MCF 10A (cell line): ENCODE measurements at regions not wholly inside any gene's neighbourhood (a gene's known extent, or its start where the extent isn't known, plus 50 kb on each side); places are given as distances from the start of the nearest gene placed in this dataset.
A peak's percentile ranks its signal among the peaks of the same experiment; 100 is the strongest.

ENCODE experiments used
- BruUV-seq: library from RNA; stranded (reverse); fragments of 400-500 nt; replicated peaks from 2 replicates; lab custom pipeline; 2021; lab: Mats Ljungman, UMichigan
- CTCF ChIA-PET: fragments of 300-600 bp; sonication (Branson Sonifier 250); formaldehyde crosslinking; extraction: SDS; loops from one replicate; lab custom pipeline; 2021; ENCODE audit warnings: antibody characterized with exemption, inconsistent platforms; lab: Yijun Ruan, JAX
- POLR2A ChIA-PET: fragments of 300-600, 350-650 bp; sonication (Branson Sonifier 250); formaldehyde crosslinking; extraction: SDS; loops from one replicate; lab custom pipeline; 2020; ENCODE audit warnings: antibody characterized with exemption, inconsistent platforms; lab: Yijun Ruan, JAX
- DNase-seq: peaks from one replicate; pipeline ENCODE4 v3.0.0-alpha.2; 2018; ENCODE audit not compliant: unreplicated experiment
- H3K27ac Mint-ChIP-seq: one replicate; pipeline ENCODE4 v1.8.0; 2022; ENCODE audit warnings: mild to moderate bottlenecking, low read depth, mixed read lengths; ENCODE audit not compliant: unreplicated experiment
- H3K27me3 Mint-ChIP-seq: one replicate; pipeline ENCODE4 v1.8.0; 2022; ENCODE audit warnings: mixed read lengths; ENCODE audit not compliant: insufficient read depth, unreplicated experiment
- H3K36me3 Mint-ChIP-seq: one replicate; pipeline ENCODE4 v1.8.0; 2022; ENCODE audit warnings: mild to moderate bottlenecking, moderate library complexity, mixed read lengths; ENCODE audit not compliant: insufficient read depth, unreplicated experiment
- H3K4me1 Mint-ChIP-seq: one replicate; pipeline ENCODE4 v1.8.0; 2022; ENCODE audit warnings: mixed read lengths; ENCODE audit not compliant: insufficient read depth, unreplicated experiment
- H3K4me3 Mint-ChIP-seq: one replicate; pipeline ENCODE4 v1.8.0; 2022; ENCODE audit warnings: mild to moderate bottlenecking, moderate library complexity, mixed read lengths; ENCODE audit not compliant: unreplicated experiment
- H3K9me3 Mint-ChIP-seq: one replicate; pipeline ENCODE4 v1.8.0; 2022; ENCODE audit warnings: mixed read lengths; ENCODE audit not compliant: unreplicated experiment
- CTCF ChIP-seq: fragments of 200-600 bp; IDR thresholded peaks from one replicate; pipeline ENCODE4 v1.8.0; 2022; ENCODE audit warnings: antibody characterized with exemption, mild to moderate bottlenecking; ENCODE audit not compliant: unreplicated experiment
- intact Hi-C: fragments of 100-400 bp; cut with micrococcal nuclease; formaldehyde crosslinking; loops from 2 replicates; pipeline ENCODE4 v1.14.1; 2022

GRCh38 chr6:55696501-55696900, 117.5 kb upstream of the HMGCLL1 start:
- ChIA-PET CTCF (no interaction called here), POLR2A (no interaction called here)
- intact Hi-C loops, result no loop called here
- Mint-ChIP-seq H3K27ac (no peak overlapping the region), H3K27me3 (no peaks in the 10 kb centered on the region), H3K4me3 (no peak overlapping the region), H3K36me3 (no peaks in the 10 kb centered on the region), H3K9me3 (no peaks in the 10 kb centered on the region), H3K4me1 (no peaks in the 10 kb centered on the region)
- no peak for DNase-seq
- no peak for TF ChIP-seq CTCF
- BruUV-seq, result no TSS peak

DNA sequence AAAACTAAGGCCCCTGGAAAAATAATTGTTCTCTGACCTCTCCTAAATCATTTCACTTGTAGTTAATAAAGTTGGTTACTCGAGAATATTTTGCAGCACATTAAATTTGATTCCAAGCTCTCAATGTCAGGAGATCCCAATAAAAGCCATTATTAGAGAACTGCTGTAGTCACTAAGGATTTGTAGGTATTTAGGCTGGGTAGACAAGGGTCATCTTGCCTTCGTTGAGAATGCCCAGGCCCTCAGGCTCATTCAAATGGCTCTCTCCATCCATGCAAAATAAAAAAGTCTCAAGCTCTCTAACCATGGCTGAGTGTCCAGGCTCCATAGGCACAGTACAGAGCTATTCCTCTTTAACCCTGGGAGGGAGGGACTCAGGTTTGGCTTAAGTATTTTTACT, 117.0 kb upstream of the HMGCLL1 start:
- ChIA-PET POLR2A (no interaction called here), CTCF (no interaction called here)
- no peaks in the 10 kb centered on the region for H3K27me3 Mint-ChIP-seq
- H3K4me3 Mint-ChIP-seq, result no peak overlapping the region
- intact Hi-C loops, result no loop called here
- no peak overlapping the region for H3K27ac Mint-ChIP-seq
- H3K9me3 Mint-ChIP-seq, result no peaks in the 10 kb centered on the region
- H3K36me3 Mint-ChIP-seq, result no peaks in the 10 kb centered on the region
- no peak for TF ChIP-seq CTCF
- BruUV-seq, result no TSS peak
- no peaks in the 10 kb centered on the region for H3K4me1 Mint-ChIP-seq
- no peak for DNase-seq

GRCh38 chr6:55694759-55695158, 115.8 kb upstream of the HMGCLL1 start:
- no TSS peak for BruUV-seq
- Mint-ChIP-seq H3K27ac (no peak overlapping the region), H3K4me3 (no peak overlapping the region), H3K9me3 (no peaks in the 10 kb centered on the region), H3K36me3 (no peaks in the 10 kb centered on the region), H3K27me3 (no peaks in the 10 kb centered on the region), H3K4me1 (no peaks in the 10 kb centered on the region)
- TF ChIP-seq CTCF, result no peak
- CTCF ChIA-PET, result no interaction called here
- intact Hi-C loops, result no loop called here
- POLR2A ChIA-PET, result interaction anchor here (0.9 kb wide), 1 partner anchor 9 kb away, joined by 3 read pairs; no protein-coding TSS in a partner anchor
- DNase-seq, result no peak

- no peaks in the 10 kb centered on the region for H3K4me1 Mint-ChIP-seq
- intact Hi-C loops, result no loop called here
- no peak overlapping the region for H3K4me3 Mint-ChIP-seq
- no peaks in the 10 kb centered on the region for H3K9me3 Mint-ChIP-seq
- H3K27me3 Mint-ChIP-seq, result no peaks in the 10 kb centered on the region
- no peak overlapping the region for H3K27ac Mint-ChIP-seq
- no peak for TF ChIP-seq CTCF
- no peaks in the 10 kb centered on the region for H3K36me3 Mint-ChIP-seq
- CTCF ChIA-PET, result no interaction called here
- no TSS peak for BruUV-seq
- POLR2A ChIA-PET, result interaction anchor here (0.9 kb wide), 1 partner anchor 9 kb away, joined by 3 read pairs; no protein-coding TSS in a partner anchor
- DNase-seq, result peak; percentile 29
These were observed 115.2 kb upstream of the HMGCLL1 start for GRCh38 chr6:55694148-55694547.
